GM12891 (cell line): ENCODE measurements at regions not wholly inside any gene's neighbourhood (a gene's known extent, or its start where the extent isn't known, plus 50 kb on each side); places are given as distances from the start of the nearest gene placed in this dataset.
A peak's percentile ranks its signal among the peaks of the same experiment; 100 is the strongest.

ENCODE experiments used
- DNase-seq: peaks from one replicate; pipeline ENCODE4 v3.0.0; 2011; ENCODE audit warnings: low spot score; ENCODE audit not compliant: insufficient read length
- FAIRE-seq: peaks from 2 replicates; lab custom pipeline; 2011; peaks lifted over from hg19 to GRCh38; lab: Jason Lieb, UNC
- PAX5 ChIP-seq: IDR thresholded peaks from 2 replicates; pipeline ENCODE4 v1.6.1; 2011; ENCODE audit warnings: low read length, moderate library complexity, mild to moderate bottlenecking; ENCODE audit not compliant: insufficient read depth, severe bottlenecking
- POLR2A ChIP-seq: IDR thresholded peaks from 2 replicates; pipeline ENCODE4 v1.6.1; 2011; ENCODE audit warnings: low read depth, low read length, control low read depth
- POLR2AphosphoS5 ChIP-seq: IDR thresholded peaks from 2 replicates; pipeline ENCODE4 v1.6.1; 2011; ENCODE audit warnings: low read depth, low read length, control low read depth
- POU2F2 ChIP-seq: IDR thresholded peaks from 2 replicates; pipeline ENCODE4 v1.6.1; 2011; ENCODE audit warnings: low read depth, mild to moderate bottlenecking, control low read depth, low read length, moderate library complexity
- SPI1 ChIP-seq: IDR thresholded peaks from 2 replicates; pipeline ENCODE4 v1.6.1; 2011; ENCODE audit warnings: low read depth, low read length, control low read depth
- TAF1 ChIP-seq: IDR thresholded peaks from 2 replicates; pipeline ENCODE4 v1.6.1; 2011; ENCODE audit warnings: low read depth, low read length, control low read depth

DNA sequence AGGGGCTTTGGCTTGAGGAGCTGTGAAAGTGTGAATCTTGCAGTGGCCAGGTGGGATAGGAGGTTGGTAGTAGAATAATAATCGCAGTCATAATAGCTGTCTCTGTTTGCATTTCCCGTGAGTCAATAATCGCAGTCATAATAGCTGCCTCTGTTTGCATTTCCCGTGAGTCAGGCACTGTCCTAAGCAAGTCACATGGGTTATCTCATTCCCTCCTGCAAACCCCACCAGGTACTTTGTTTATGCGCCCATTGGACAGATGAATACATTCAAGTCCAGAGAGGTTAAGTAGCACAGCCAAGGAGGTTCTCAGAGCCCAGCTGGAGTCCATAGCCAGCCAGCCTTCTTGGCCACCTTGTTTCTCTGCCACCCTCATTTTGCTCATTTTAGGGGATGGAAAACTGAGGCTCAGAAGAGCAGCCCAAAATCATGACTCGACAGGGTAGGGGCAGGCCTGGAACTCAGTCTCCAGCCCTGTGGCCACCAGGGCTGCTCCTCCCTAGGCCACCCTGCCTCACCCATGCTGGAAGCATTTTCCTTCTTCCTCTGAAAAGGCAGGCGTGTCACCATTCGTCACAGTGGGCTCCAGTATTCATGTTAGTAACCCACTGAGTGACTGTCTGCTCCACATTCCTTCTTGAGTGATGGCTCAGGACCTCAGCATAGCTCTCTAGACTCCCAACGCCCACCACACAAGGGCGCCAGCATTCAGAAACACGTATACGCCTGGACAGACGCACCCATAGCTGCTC lies 206.2 kb downstream of the URI1 start:
- FAIRE-seq (no peak), DNase-seq (no peak)
- no peak for TF ChIP-seq POU2F2
- no peak for TF ChIP-seq PAX5
- TF ChIP-seq POLR2A, result no peak
- no peak for TF ChIP-seq POLR2AphosphoS5
- TF ChIP-seq TAF1, result no peak
- TF ChIP-seq SPI1, result no peak

DNA sequence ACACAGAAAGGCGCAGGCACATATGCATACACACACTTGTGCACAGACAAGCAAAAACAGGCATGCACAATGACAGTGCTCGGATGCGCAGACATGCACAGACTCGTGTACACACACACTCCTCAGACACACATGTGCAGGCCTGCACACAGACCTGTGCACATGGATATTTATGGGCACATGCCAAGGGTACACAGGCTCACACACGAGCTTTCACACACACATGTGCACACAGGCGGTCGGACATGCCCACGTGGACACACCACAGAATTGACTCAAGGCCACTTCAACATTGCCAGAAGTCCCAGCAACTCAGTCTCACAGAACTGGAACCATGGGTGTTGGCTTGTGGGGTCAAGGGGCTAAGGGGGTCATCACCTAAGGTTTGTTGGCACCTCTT lies 206.8 kb downstream of the URI1 start:
- DNase-seq (no peak), FAIRE-seq (no peak)
- TF ChIP-seq POLR2AphosphoS5 (no peak), SPI1 (no peak), POU2F2 (no peak), TAF1 (no peak), POLR2A (no peak), PAX5 (no peak)

DNA sequence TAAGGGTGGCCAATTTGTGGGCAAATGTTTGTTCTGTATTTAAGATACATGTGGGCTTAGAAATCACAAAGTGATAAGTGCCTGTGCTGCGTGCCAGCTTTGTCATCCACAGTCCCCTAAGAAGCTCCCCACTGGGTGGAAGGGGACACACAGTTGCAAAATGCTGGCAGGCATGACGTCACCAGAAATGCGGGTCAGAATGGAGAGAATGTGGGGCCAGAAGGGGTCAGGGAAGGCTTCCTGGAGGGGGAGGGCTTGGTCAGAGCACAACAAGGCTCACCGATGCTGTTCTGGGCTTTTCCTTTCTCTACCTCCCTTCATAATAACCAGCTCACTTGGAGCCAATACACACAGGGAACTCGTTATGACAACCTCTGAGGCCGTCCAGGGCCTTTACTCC lies 207.3 kb downstream of the URI1 start:
- TF ChIP-seq POLR2AphosphoS5, result no peak
- no peak for TF ChIP-seq POU2F2
- TF ChIP-seq TAF1, result no peak
- TF ChIP-seq SPI1, result no peak
- TF ChIP-seq PAX5, result no peak
- no peak for TF ChIP-seq POLR2A
- DNase-seq, result no peak
- FAIRE-seq, result no peak

DNA sequence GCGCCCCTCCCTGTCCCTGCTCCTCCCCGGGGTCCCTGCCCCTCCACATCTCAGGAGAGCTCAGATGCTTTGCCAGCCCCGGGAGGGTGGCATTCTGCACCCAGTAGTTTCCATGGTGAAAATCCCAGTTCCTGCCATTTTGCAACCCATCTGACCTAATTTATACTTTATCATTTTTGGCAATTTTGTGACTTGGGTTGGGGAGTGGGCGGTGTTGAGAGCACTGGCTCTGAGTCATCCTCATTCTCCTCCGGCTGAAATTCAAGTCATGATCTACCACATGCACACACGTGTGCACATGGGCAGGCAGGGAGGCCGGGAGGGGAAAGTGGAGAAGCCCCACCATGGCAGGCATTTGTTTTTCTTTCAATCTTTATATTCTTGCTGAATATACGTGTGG lies 208.6 kb downstream of the URI1 start:
- DNase-seq (no peak), FAIRE-seq (no peak)
- TF ChIP-seq SPI1 (no peak), TAF1 (no peak), POLR2AphosphoS5 (no peak), POU2F2 (no peak), POLR2A (no peak), PAX5 (no peak)

DNA sequence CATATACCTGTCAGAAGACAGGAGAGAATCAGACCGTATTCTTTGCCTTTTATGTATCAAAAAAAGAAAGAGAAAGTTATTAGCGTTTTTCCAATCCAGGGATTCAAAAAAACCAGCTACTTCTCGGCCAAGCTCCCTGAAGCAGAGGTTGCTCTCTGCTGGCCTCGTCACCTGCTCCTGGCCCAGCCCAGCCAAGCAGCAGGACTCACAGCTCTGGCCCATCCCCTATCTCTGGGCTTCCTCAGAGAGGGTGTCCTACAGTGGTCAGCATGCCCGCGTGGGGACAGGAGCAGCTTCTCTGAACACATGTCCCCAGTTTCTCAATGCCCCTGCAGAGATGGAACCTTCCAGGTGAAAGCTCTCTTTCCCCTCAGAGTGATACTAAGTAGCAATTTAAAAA lies 209.0 kb downstream of the URI1 start:
- no peak for FAIRE-seq
- TF ChIP-seq POLR2AphosphoS5 (no peak), POLR2A (no peak), SPI1 (no peak), POU2F2 (no peak), PAX5 (no peak), TAF1 (no peak)
- DNase-seq, result no peak

- DNase-seq (no peak), FAIRE-seq (no peak)
- no peak for TF ChIP-seq POLR2AphosphoS5
- no peak for TF ChIP-seq POU2F2
- no peak for TF ChIP-seq POLR2A
- no peak for TF ChIP-seq PAX5
- no peak for TF ChIP-seq SPI1
- no peak for TF ChIP-seq TAF1
These were observed 210.7 kb downstream of the URI1 start for GRCh38 chr19:30152510-30153291.

- FAIRE-seq, result no peak
- peak; percentile 65; the same call in 1 of the 2 replicates for TF ChIP-seq POU2F2
- TF ChIP-seq SPI1, result peak; percentile 80
- no peak for TF ChIP-seq TAF1
These were observed 211.5 kb downstream of the URI1 start for GRCh38 chr19:30153326-30154210.

GRCh38 chr19:30154410-30154809 lies 212.4 kb downstream of the URI1 start:
- FAIRE-seq (no peak), DNase-seq (no peak)

More at GRCh38 chr19:30153326-30154210, 211.5 kb downstream of the URI1 start:
- peak; percentile 60 for DNase-seq

More at GRCh38 chr19:30154410-30154809, 212.4 kb downstream of the URI1 start:
- TF ChIP-seq POLR2AphosphoS5, result no peak
- no peak for TF ChIP-seq POU2F2
- no peak for TF ChIP-seq TAF1
- no peak for TF ChIP-seq SPI1
- no peak for TF ChIP-seq PAX5
- no peak for TF ChIP-seq POLR2A
